GM06990 (cell line): ENCODE measurements at regions not wholly inside any gene's neighbourhood (a gene's known extent, or its start where the extent isn't known, plus 50 kb on each side); places are given as distances from the start of the nearest gene placed in this dataset.

ENCODE experiments used
- DNase-seq: peaks from one replicate; pipeline ENCODE4 v3.0.0-alpha.2; 2011; ENCODE audit not compliant: insufficient read length; ENCODE audit errors: extremely low read depth
- H3K27me3 ChIP-seq: replicated peaks from 2 replicates; pipeline ENCODE4 v1.6.0; 2011; ENCODE audit warnings: low read length; ENCODE audit not compliant: control insufficient read depth, insufficient read depth
- H3K36me3 ChIP-seq: 2 replicates; pipeline ENCODE4 v1.5.1; 2011; ENCODE audit warnings: low read length; ENCODE audit not compliant: control insufficient read depth, insufficient read depth
- H3K4me3 ChIP-seq: replicated peaks from 2 replicates; pipeline ENCODE4 v1.5.1; 2011; ENCODE audit warnings: low read depth, mild to moderate bottlenecking, control low read depth, low read length
- TF ChIP-seq, protein P1 (sequence below): IDR thresholded peaks from 2 replicates; pipeline ENCODE4 v1.5.1; 2011; ENCODE audit warnings: low read length, control low read depth, mild to moderate bottlenecking, inconsistent platforms; ENCODE audit not compliant: insufficient read depth, poor library complexity, severe bottlenecking

DNA sequence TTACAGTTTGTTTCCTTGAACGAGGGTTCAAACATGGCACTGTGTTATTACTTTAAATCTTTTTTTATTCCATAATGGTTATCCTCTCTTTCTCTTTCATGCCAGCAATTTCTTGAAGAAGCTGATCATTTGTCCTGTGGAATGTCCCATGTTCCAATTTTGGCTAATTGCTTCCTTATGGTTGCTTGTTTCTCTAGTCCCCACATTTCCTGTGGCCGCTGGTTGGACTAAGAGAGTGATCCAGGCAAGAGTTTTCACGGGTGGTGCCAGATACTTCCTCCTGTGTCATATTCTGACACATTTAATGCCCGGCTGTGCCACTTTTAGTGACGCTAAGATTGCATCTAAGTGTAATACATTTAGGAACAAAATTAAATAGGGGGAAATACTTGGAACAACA, 83.8 kb upstream of the FAM169A start:
- DNase-seq = no peak
- Histone ChIP-seq H3K36me3 (no peaks in the 10 kb centered on the region), H3K4me3 (no peak overlapping the region), H3K27me3 (no peaks in the 10 kb centered on the region)
- TF ChIP-seq, protein P1, sequence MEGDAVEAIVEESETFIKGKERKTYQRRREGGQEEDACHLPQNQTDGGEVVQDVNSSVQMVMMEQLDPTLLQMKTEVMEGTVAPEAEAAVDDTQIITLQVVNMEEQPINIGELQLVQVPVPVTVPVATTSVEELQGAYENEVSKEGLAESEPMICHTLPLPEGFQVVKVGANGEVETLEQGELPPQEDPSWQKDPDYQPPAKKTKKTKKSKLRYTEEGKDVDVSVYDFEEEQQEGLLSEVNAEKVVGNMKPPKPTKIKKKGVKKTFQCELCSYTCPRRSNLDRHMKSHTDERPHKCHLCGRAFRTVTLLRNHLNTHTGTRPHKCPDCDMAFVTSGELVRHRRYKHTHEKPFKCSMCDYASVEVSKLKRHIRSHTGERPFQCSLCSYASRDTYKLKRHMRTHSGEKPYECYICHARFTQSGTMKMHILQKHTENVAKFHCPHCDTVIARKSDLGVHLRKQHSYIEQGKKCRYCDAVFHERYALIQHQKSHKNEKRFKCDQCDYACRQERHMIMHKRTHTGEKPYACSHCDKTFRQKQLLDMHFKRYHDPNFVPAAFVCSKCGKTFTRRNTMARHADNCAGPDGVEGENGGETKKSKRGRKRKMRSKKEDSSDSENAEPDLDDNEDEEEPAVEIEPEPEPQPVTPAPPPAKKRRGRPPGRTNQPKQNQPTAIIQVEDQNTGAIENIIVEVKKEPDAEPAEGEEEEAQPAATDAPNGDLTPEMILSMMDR = no peak

DNA sequence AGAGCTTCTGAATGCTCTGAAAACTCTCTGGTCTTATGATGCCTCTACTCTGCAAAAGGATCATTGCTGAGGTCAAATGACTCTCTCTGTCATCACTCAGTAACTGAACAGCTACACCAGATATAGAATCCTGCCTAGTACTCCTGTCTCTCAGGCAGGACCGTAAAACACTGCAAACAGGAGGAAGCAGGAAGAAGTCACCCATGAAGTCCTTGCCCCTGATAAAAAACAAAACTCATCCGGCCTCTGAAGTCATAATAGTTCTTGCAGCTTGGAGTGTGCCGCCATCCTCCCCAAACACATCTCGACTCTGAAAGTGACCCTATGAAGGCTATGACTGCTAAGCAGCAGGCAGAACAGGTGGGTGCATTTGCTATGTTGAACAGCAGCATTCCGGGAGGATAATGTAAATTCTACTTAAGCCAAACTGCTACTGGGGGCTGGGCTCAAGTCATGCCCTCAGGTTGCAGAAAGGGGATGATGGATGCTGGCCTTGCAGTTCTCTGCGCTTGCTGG, 81.9 kb upstream of the FAM169A start:
- no peak overlapping the region for H3K4me3 ChIP-seq
- H3K27me3 ChIP-seq = no peaks in the 10 kb centered on the region
- TF ChIP-seq, protein P1 = no peak
- DNase-seq = no peak
- no peaks in the 10 kb centered on the region for H3K36me3 ChIP-seq

DNA sequence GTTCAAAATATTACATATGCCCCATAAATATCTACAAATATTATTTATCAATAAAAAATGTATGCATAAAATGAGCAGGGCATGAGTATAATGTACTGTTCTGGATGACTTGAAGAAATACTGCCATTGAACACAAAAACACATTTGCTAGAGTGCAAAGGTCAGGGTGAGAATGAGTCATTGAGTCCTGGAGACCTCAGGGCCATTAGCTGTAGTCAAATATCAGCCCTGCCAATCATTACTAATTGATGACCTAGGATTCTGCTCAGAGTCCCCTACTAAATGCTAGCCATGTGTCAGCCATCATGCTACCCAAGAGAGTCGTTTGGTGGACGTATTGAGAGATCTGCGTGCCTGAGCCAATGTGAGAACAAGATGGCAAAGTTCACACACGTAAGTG, 80.3 kb upstream of the FAM169A start:
- H3K27me3 ChIP-seq = no peaks in the 10 kb centered on the region; the same call in 1 of the 2 replicates
- no peak overlapping the region for H3K4me3 ChIP-seq
- TF ChIP-seq, protein P1 = no peak
- no peaks in the 10 kb centered on the region for H3K36me3 ChIP-seq
- DNase-seq = no peak

DNA sequence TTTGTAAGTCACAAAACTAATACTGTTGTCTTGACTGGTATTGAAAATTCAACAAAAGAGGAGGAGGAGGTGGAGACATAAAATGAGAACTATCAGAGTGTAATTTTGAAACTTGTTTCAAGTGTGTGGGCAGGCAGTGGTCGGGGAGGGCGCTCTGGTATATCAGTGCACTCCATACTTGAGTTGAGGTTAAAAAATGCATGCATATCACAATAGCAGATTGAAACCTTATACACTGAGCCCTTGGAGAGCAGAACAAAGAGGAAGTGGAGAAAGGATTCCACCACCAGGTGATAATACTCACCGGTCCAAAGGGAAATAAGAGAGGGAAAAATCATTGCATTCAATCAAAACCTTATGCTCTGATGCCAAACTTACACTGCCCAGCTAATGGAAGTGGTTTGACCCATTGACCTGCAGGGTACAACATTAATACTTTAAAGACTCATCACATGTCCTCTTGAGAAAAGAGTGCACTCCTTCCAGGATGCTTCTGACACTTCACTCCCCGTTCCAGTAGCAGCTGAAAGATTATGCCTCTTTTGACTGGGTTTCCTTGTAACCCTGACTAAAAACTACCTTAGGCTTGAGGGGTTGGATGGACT, 79.5 kb upstream of the FAM169A start:
- TF ChIP-seq, protein P1 = peak; percentile 37
- H3K4me3 ChIP-seq = no peak overlapping the region
- H3K27me3 ChIP-seq = no peaks in the 10 kb centered on the region; the same call in 1 of the 2 replicates
- DNase-seq = peak; percentile 6
- H3K36me3 ChIP-seq = no peaks in the 10 kb centered on the region

DNA sequence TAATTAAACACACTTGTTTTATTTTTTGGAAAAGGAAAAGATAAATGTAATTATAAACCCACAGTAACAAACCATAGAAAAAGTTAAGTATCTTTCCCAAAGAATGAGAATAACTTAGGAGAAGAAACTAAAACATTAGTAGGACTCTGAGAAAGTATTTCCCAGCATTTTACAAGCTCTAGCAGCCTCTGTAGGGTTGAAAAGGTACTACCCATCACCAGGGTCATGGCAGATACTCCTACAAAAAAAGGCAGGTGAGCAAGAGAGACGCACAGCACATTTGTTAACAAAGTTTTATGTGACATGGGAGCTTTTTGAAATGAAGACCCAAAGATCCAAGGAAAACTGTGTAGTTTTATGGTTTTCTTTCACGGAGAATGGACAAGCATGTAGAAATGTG, 77.7 kb upstream of the FAM169A start:
- Histone ChIP-seq H3K36me3 (no peaks in the 10 kb centered on the region), H3K4me3 (no peak overlapping the region), H3K27me3 (no peaks in the 10 kb centered on the region; the same call in 1 of the 2 replicates)
- TF ChIP-seq, protein P1 = peak; percentile 32
- DNase-seq = no peak
